NB4 (cell line): ENCODE measurements at regions not wholly inside any gene's neighbourhood (a gene's known extent, or its start where the extent isn't known, plus 50 kb on each side); places are given as distances from the start of the nearest gene placed in this dataset.

ENCODE experiments used
- DNase-seq: peaks from one replicate; pipeline ENCODE4 v3.0.0; 2010; ENCODE audit warnings: low read depth
- H3K4me3 ChIP-seq: one replicate; pipeline ENCODE4 v1.5.1; 2011; ENCODE audit warnings: mild to moderate bottlenecking, low read depth, low read length, moderate library complexity
- MYC ChIP-seq: IDR thresholded peaks from 2 replicates; pipeline ENCODE4 v1.6.1; 2011; ENCODE audit warnings: low read depth, low read length
- POLR2A ChIP-seq: IDR thresholded peaks from 2 replicates; pipeline ENCODE4 v1.6.1; 2011; ENCODE audit warnings: mild to moderate bottlenecking; ENCODE audit not compliant: insufficient read length; ENCODE audit errors: extremely low read depth
- TF ChIP-seq, protein P1 (sequence below): IDR thresholded peaks from 2 replicates; pipeline ENCODE4 v1.6.1; 2011; ENCODE audit warnings: low read depth, low read length
- TF ChIP-seq, protein P2 (sequence below): IDR thresholded peaks from one replicate; pipeline ENCODE4 v1.5.1; 2012; ENCODE audit warnings: low read depth, low read length

DNA sequence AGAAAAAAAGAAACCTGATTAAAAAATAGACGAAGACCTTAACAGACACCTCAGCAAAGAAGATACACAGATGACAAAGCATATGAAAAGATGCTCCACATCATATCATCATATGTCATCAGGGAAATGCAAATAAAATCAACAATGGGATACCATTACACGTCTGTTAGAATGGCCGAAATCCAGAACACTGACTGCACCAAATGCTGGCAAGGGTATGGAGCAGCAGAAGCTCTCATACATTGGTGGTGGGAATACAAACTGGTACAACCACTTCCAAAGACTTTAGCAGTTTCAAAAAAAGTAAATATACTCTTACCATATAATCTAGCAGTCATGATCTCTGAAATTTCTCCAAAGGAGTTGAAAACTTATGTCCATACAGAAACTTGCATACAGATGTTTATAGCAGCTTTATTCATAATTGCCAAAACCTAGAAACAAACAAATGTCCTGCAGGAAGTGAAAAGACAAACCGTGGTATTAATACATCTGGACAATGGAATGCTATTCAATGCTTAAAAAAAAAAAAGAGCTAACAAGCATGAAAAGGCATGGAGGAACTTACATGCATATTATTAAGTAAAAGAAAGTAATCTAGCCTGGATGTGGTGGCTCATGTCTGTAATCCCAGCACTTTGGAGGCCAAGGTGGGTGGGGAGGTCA is 107.4 kb downstream of the HES1 start:
- no peak for TF ChIP-seq MYC
- TF ChIP-seq, protein P1, sequence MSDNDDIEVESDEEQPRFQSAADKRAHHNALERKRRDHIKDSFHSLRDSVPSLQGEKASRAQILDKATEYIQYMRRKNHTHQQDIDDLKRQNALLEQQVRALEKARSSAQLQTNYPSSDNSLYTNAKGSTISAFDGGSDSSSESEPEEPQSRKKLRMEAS: no peak
- TF ChIP-seq, protein P2, sequence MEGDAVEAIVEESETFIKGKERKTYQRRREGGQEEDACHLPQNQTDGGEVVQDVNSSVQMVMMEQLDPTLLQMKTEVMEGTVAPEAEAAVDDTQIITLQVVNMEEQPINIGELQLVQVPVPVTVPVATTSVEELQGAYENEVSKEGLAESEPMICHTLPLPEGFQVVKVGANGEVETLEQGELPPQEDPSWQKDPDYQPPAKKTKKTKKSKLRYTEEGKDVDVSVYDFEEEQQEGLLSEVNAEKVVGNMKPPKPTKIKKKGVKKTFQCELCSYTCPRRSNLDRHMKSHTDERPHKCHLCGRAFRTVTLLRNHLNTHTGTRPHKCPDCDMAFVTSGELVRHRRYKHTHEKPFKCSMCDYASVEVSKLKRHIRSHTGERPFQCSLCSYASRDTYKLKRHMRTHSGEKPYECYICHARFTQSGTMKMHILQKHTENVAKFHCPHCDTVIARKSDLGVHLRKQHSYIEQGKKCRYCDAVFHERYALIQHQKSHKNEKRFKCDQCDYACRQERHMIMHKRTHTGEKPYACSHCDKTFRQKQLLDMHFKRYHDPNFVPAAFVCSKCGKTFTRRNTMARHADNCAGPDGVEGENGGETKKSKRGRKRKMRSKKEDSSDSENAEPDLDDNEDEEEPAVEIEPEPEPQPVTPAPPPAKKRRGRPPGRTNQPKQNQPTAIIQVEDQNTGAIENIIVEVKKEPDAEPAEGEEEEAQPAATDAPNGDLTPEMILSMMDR: no peak
- TF ChIP-seq POLR2A: no peak
- H3K4me3 ChIP-seq: no peak overlapping the region
- DNase-seq: no peak

DNA sequence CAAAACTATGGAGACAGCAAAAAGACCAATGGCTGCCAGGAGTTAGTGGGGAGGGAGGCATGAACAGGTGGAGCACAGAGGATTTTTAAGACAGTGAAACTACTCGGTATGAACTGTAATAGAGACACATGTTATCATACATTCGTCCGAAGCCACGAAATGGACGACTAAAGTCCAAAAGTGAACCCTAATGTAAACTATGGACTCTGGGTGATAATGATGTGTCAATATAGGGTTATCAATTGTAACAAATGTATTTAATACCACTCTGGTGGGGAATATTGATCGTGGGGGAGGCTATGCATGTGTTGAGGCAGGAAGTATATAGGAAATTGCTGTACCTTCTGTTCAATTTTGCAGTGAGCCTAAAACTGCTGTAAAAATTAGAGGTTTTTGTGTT is 107.0 kb downstream of the CPN2 start:
- no peak overlapping the region for H3K4me3 ChIP-seq
- no peak for TF ChIP-seq POLR2A
- no peak for DNase-seq

DNA sequence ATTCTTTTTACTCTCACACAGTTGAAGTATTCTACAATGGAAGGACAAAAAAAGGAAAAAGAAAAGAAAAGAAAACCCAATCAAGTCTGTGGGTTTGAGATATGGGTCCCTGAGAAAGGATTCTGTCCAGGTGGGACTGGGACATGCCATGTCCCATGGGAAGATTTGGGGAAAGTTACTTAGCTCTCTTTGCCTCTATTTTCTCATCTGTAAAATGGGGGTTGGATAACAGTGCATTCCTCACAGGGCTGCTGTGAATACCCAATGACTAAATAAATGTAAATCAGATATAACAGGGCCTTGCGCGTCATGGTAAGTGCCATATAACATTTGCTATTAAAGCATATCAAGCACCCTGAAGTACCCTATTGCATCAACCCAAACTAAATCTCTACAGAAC is 105.7 kb downstream of the CPN2 start:
- no peak for DNase-seq
- TF ChIP-seq, protein P2: no peak
- no peak for TF ChIP-seq MYC
- TF ChIP-seq POLR2A: no peak
- TF ChIP-seq, protein P1: no peak
- no peak overlapping the region for H3K4me3 ChIP-seq

DNA sequence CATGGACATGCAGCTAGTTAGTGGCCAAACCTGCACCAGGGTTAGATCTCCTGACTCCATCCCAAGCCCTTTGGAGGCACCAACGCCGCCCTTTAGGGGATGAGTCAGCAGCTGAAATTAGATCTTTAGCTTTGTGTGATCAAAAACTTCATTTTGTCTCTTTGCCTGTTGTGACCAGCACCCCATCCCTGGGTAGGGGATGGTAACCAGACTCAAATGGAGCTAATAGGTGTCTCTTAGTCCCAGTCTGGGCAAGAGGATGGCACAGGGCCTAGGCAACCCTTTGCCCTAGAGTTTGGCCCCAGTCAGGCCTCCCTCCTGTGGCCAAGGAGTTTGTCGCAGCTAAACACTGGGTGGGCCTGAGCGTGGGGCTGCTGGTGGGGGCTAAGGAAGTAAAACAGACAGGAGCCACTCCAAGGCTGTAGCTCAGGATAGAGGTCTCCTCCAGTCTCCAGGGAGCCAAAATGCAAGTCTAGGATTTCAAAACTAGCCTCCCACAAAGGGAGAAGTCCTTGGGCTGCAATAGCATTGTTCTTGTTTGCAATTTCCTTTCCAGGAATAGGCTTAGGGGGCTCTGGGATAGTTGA is 105.1 kb downstream of the CPN2 start:
- TF ChIP-seq, protein P1: no peak
- TF ChIP-seq, protein P2: peak; percentile 23
- TF ChIP-seq POLR2A (no peak), MYC (no peak)
- DNase-seq: peak; percentile 75
- no peak overlapping the region for H3K4me3 ChIP-seq

DNA sequence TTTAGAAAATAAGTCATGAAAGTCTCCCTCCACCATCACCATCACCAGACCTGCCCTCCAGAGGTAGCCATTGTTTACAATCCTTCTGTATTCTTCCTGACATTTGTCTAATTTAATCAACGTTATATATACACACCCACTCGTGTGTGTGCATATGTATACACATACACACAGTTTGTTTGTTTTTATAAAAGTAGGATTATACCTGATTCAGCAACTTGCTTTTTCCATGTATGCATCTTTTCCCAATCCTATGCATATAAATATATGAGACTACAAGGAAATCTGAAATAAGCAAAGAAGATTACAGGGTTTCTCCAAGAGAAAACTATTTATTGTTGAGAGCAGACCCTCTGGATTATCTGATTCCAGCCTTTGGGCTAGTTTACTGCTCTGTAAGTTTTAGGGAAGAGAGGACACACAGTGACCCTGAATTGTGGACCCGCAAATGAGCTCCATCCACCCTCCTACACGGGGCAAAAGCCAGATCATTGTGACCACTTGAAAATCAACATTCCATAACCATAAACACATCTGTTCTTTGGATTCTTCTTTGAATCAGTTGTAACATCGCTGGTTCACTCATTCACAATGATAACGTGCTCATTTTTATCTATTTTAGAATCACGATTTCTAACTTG is 104.3 kb downstream of the CPN2 start:
- no peak overlapping the region for H3K4me3 ChIP-seq
- TF ChIP-seq, protein P2: no peak
- TF ChIP-seq MYC (no peak), POLR2A (no peak)
- TF ChIP-seq, protein P1: no peak
- no peak for DNase-seq

DNA sequence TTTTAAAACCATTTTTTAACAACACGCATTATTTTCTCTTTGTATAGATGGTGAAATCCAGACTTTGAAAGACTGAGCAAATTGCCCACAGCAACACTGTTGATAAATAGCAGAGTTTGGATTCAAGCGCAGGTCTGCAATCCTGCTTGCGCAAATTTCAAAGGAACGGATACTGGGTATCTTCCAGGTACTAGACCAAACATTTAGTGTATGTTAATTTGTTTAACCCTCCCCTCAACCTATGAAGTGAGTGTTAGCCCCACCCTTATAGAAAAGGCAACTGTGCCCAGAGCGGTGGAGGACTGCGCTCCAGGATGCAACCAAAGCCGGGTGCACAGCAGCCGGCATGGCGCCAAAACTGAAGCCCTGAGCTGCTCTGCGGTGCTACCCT is 103.8 kb downstream of the CPN2 start:
- no peak overlapping the region for H3K4me3 ChIP-seq
- TF ChIP-seq, protein P2: no peak
- TF ChIP-seq POLR2A: no peak
- TF ChIP-seq MYC: no peak
- TF ChIP-seq, protein P1: no peak

More for the DNA sequence above, 103.8 kb downstream of the CPN2 start:
- DNase-seq: no peak
